Spleen (tissue), 11 donors: ENCODE measurements at regions not wholly inside any gene's neighbourhood (a gene's known extent, or its start where the extent isn't known, plus 50 kb on each side); places are given as distances from the start of the nearest gene placed in this dataset.

ENCODE experiments used
- DNase-seq: peaks from one replicate; pipeline ENCODE4 v3.0.0-alpha.2; 2020
- H3K27ac ChIP-seq, 8 donors: fragments of 200-600 bp; sonication (generic) in 7 of 8; 1 replicate in 4 of 8; 2 replicates in 4 of 8; pipeline versions ENCODE4 v1.5.0 to v1.8.0; 2016 to 2021; ENCODE audit warnings: inconsistent platforms in 4 of 8, mild to moderate bottlenecking in 4 of 8, moderate library complexity in 1 of 8
- H3K27me3 ChIP-seq, 7 donors: fragments of 200-600 bp; sonication (generic) in 6 of 7; replicated peaks in 1 of 7; 1 replicate in 4 of 7; 2 replicates in 3 of 7; pipeline versions ENCODE4 v1.5.0 to v1.8.0; 2016 to 2021; ENCODE audit warnings: inconsistent platforms in 3 of 7, mild to moderate bottlenecking in 1 of 7
- H3K36me3 ChIP-seq, 6 donors: fragments of 200-600 bp; sonication (generic) in 5 of 6; 1 replicate in 4 of 6; 2 replicates in 2 of 6; pipeline versions ENCODE4 v1.5.0 to v1.8.0; 2016 to 2021; ENCODE audit warnings: inconsistent platforms in 2 of 6
- H3K4me1 ChIP-seq, 6 donors: fragments of 200-600 bp; sonication (generic) in 5 of 6; 1 replicate in 3 of 6; 2 replicates in 3 of 6; pipeline versions ENCODE4 v1.5.0 to v1.8.0; 2016 to 2021; ENCODE audit warnings: inconsistent platforms in 3 of 6
- H3K4me3 ChIP-seq, 8 donors: fragments of 200-600 bp; sonication (generic) in 7 of 8; 1 replicate in 4 of 8; 2 replicates in 4 of 8; pipeline versions ENCODE4 v1.5.0 to v1.8.0; 2016 to 2021; ENCODE audit warnings: inconsistent platforms in 4 of 8, mild to moderate bottlenecking in 4 of 8, moderate library complexity in 2 of 8
- H3K9me3 ChIP-seq, 8 donors: fragments of 200-600 bp; sonication (generic) in 7 of 8; 1 replicate in 4 of 8; 2 replicates in 4 of 8; pipeline versions ENCODE4 v1.5.0 to v1.8.0; 2016 to 2021; ENCODE audit warnings: inconsistent platforms in 4 of 8
- POLR2A ChIP-seq, 3 donors: fragments of 450-650 bp; IDR thresholded peaks; one replicate each; pipeline ENCODE4 v1.5.1; 2017; ENCODE audit warnings: antibody characterized with exemption in 3 of 3, mild to moderate bottlenecking in 1 of 3
- POLR2AphosphoS5 ChIP-seq, 3 donors: sonication (generic); formaldehyde crosslinking; IDR thresholded peaks; one replicate each; pipeline ENCODE4 v1.5.1; 2017; ENCODE audit warnings: antibody characterized with exemption in 3 of 3
- WGBS, 5 donors: extraction: QIAGEN DNeasy Blood & Tissue Kit in 3 of 5; methylation state at CpG; one replicate each; pipeline versions ENCODE4 v1.1.5 to v1.1.7; 2013 to 2018; 5-methylcytosine and 5-hydroxymethylcytosine counted together
- intact Hi-C: fragments of 100-400 bp; cut with DNase I; formaldehyde crosslinking; loops from one replicate; pipeline ENCODE4 v1.15.0; 2023; ENCODE audit warnings: low total_unique reads
- TF ChIP-seq, protein P1 (sequence below), 11 experiments: fragments of 200-600 bp in 7 of 11; fragments of 450-650 bp in 4 of 11; sonication (generic) in 4 of 11; IDR thresholded peaks in 8 of 11; conservative IDR thresholded peaks in 3 of 11; 1 replicate in 7 of 11; 2 replicates in 4 of 11; pipeline versions ENCODE4 v1.4.0 to v1.8.0; 2016 to 2021; ENCODE audit warnings: antibody characterized with exemption in 11 of 11, inconsistent platforms in 4 of 11, mild to moderate bottlenecking in 1 of 11
- donor health status: healthy with polysubstance abuse.
- donor health status: DM: no; HTN: no; CAD: no; lungs with moderate emphysema.
- donor health status: DM: no; HTN: no; CAD: no.
- donor health status: Bipolar disorder and iron deficiency.
- donor health status: healthy.
- donor health status: DM: no; HTN: no; CAD: no.
- donor health status: DM: yes; HTN: yes; CAD: no.

GRCh38 chr2:107276034-107276433 is 390.1 kb upstream of the ST6GAL2 start:
- Histone ChIP-seq H3K27ac (no peak overlapping the region), H3K9me3 (peaks cover 0 to 5% (median 0%) of the 10 kb centered on the region in 8 donors), H3K4me3 (no peak overlapping the region), H3K27me3 (no peaks in the 10 kb centered on the region), H3K4me1 (no peaks in the 10 kb centered on the region), H3K36me3 (no peaks in the 10 kb centered on the region)
- intact Hi-C loops: no loop called here
- no peak for TF ChIP-seq POLR2AphosphoS5 (IDR thresholded peaks at IDR 0.05)
- no peak for TF ChIP-seq POLR2A (IDR thresholded peaks at IDR 0.05)
- TF ChIP-seq, protein P1, sequence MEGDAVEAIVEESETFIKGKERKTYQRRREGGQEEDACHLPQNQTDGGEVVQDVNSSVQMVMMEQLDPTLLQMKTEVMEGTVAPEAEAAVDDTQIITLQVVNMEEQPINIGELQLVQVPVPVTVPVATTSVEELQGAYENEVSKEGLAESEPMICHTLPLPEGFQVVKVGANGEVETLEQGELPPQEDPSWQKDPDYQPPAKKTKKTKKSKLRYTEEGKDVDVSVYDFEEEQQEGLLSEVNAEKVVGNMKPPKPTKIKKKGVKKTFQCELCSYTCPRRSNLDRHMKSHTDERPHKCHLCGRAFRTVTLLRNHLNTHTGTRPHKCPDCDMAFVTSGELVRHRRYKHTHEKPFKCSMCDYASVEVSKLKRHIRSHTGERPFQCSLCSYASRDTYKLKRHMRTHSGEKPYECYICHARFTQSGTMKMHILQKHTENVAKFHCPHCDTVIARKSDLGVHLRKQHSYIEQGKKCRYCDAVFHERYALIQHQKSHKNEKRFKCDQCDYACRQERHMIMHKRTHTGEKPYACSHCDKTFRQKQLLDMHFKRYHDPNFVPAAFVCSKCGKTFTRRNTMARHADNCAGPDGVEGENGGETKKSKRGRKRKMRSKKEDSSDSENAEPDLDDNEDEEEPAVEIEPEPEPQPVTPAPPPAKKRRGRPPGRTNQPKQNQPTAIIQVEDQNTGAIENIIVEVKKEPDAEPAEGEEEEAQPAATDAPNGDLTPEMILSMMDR (IDR thresholded peaks at IDR 0.05 in 8 of 11, conservative IDR thresholded peaks at IDR 0.05 in 3 of 11): no peak
- WGBS, 5 donors: 58 to 84% (median 66%) methylated on average over 2 of the region's 2 CpGs
- no peak for DNase-seq

DNA sequence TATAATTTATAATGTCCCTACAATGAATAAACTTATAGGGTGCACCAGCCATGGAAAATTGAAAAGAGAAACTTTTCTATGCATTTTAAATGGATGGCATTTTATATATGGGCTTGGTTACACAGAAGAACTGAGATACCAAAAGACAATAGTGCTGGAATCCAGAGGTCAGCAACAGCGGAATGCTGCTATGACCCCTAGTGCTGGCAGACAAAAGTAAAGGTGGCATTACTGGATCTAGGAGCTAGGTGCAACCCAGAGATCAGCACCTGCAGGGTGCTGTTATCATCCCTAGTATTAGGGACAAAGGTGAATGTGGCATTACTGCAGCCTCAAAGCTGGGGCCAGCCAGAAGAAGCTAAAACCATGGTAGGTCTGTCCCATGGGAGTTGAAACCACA is 392.7 kb upstream of the ST6GAL2 start:
- H3K4me3 ChIP-seq: no peak overlapping the region
- 78 to 94% (median 85%) methylated on average over 1 of the region's 1 CpG for WGBS, 5 donors
- intact Hi-C loops: no loop called here
- no peak for DNase-seq
- H3K36me3 ChIP-seq: no peaks in the 10 kb centered on the region
- no peaks in the 10 kb centered on the region for H3K27me3 ChIP-seq
- TF ChIP-seq, protein P1 (IDR thresholded peaks at IDR 0.05 in 8 of 11, conservative IDR thresholded peaks at IDR 0.05 in 3 of 11): no peak
- TF ChIP-seq POLR2AphosphoS5 (IDR thresholded peaks at IDR 0.05) (no peak), POLR2A (IDR thresholded peaks at IDR 0.05) (no peak)
- H3K9me3 ChIP-seq: no peaks in the 10 kb centered on the region
- no peaks in the 10 kb centered on the region for H3K4me1 ChIP-seq
- H3K27ac ChIP-seq: no peak overlapping the region

- 86 to 97% (median 88%) methylated on average over 1 of the region's 1 CpG for WGBS, 5 donors
- Histone ChIP-seq H3K4me3 (no peak overlapping the region), H3K27me3 (no peaks in the 10 kb centered on the region), H3K9me3 (no peaks in the 10 kb centered on the region), H3K4me1 (no peaks in the 10 kb centered on the region), H3K27ac (no peak overlapping the region), H3K36me3 (no peaks in the 10 kb centered on the region)
- TF ChIP-seq POLR2AphosphoS5 (IDR thresholded peaks at IDR 0.05) (no peak), POLR2A (IDR thresholded peaks at IDR 0.05) (no peak)
- TF ChIP-seq, protein P1 (IDR thresholded peaks at IDR 0.05 in 8 of 11, conservative IDR thresholded peaks at IDR 0.05 in 3 of 11): no peak
- DNase-seq: no peak
- intact Hi-C loops: no loop called here
Measured at GRCh38 chr2:107281637-107282036, 395.7 kb upstream of the ST6GAL2 start.

DNA sequence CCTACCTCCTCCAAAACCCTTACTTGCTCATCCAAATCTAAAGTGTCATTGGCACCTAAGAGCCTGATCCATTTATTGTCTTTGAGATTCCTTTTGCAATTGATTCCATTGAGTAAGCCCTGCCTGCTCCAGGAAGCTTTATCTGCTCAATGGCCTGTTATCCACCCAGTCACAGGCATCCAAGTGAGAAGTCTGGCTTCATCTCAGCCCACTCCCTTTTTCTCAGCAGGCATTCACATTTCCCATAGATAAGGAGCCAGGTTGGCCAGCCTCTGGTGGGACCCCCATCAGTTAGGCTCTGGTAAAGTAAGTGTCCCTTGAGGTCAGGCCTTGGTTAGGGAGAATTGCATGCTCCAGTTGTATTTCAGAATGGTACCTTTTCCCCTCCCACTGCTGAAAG is 396.2 kb upstream of the ST6GAL2 start:
- intact Hi-C loops: no loop called here
- Histone ChIP-seq H3K4me3 (no peak overlapping the region), H3K27me3 (no peaks in the 10 kb centered on the region), H3K4me1 (no peaks in the 10 kb centered on the region), H3K36me3 (no peaks in the 10 kb centered on the region), H3K9me3 (no peaks in the 10 kb centered on the region), H3K27ac (no peak overlapping the region)
- DNase-seq: no peak
- no peak for TF ChIP-seq POLR2AphosphoS5 (IDR thresholded peaks at IDR 0.05)
- TF ChIP-seq POLR2A (IDR thresholded peaks at IDR 0.05): no peak
- TF ChIP-seq, protein P1 (IDR thresholded peaks at IDR 0.05 in 8 of 11, conservative IDR thresholded peaks at IDR 0.05 in 3 of 11): no peak
